ENCODE measurements at regions not wholly inside any gene's neighbourhood (a gene's known extent, or its start where the extent isn't known, plus 50 kb on each side); places are given as distances from the start of the nearest gene placed in this dataset.
"Not testable (repeated sequence)": the region's sequence is repeated elsewhere in the genome, so short reads cannot be mapped to it uniquely, and the experiment has no call there.

- no peak for DNase-seq (ENCODE audit: extremely low spot score in 2 of 2)
- no peak for TF ChIP-seq POLR2A (IDR thresholded peaks at IDR 0.05)
- no peak for TF ChIP-seq POLR2AphosphoS5 (IDR thresholded peaks at IDR 0.05; ENCODE audit: insufficient read depth in 1 of 2, low read depth in 1 of 2)
Measured at GRCh38 chr14:41521891-41522290, 84.8 kb upstream of the LRFN5 start.

GRCh38 chr14:41518030-41518429, 88.6 kb upstream of the LRFN5 start:
- DNase-seq (ENCODE audit: extremely low spot score in 2 of 2); H3K9me3 ChIP-seq; H3K36me3 ChIP-seq; H3K27ac ChIP-seq; H3K4me1 ChIP-seq; H3K4me3 ChIP-seq; H3K27me3 ChIP-seq; intact Hi-C loops (cut with DNase I): not testable (repeated sequence)

More at GRCh38 chr14:41521891-41522290, 84.8 kb upstream of the LRFN5 start:
- Histone ChIP-seq H3K27ac (no peak overlapping the region), H3K4me3 (no peak overlapping the region), H3K36me3 (no peaks in the 10 kb centered on the region), H3K27me3 (no peaks in the 10 kb centered on the region), H3K9me3 (no peaks in the 10 kb centered on the region), H3K4me1 (no peaks in the 10 kb centered on the region)
- intact Hi-C loops (cut with DNase I) = no loop called here

- Histone ChIP-seq H3K4me3 (no peak overlapping the region), H3K27ac (no peak overlapping the region), H3K4me1 (no peaks in the 10 kb centered on the region), H3K36me3 (no peaks in the 10 kb centered on the region), H3K27me3 (no peaks in the 10 kb centered on the region), H3K9me3 (no peaks in the 10 kb centered on the region)
- intact Hi-C loops (cut with DNase I) = no loop called here
- DNase-seq (ENCODE audit: extremely low spot score in 2 of 2) = no peak
- no peak for TF ChIP-seq CTCF (IDR thresholded peaks at IDR 0.05)
- no peak for TF ChIP-seq POLR2AphosphoS5 (IDR thresholded peaks at IDR 0.05; ENCODE audit: insufficient read depth in 1 of 2, low read depth in 1 of 2)
- no peak for TF ChIP-seq POLR2A (IDR thresholded peaks at IDR 0.05)
Measured at GRCh38 chr14:41506552-41506951, 100.1 kb upstream of the LRFN5 start.

- DNase-seq (ENCODE audit: extremely low spot score in 2 of 2) = no peak
- Histone ChIP-seq H3K4me3 (no peak overlapping the region), H3K27ac (no peak overlapping the region), H3K27me3 (no peaks in the 10 kb centered on the region), H3K9me3 (no peaks in the 10 kb centered on the region), H3K4me1 (no peaks in the 10 kb centered on the region), H3K36me3 (no peaks in the 10 kb centered on the region)
- intact Hi-C loops (cut with DNase I) = no loop called here
- TF ChIP-seq POLR2AphosphoS5 (IDR thresholded peaks at IDR 0.05; ENCODE audit: insufficient read depth in 1 of 2, low read depth in 1 of 2) (no peak), POLR2A (IDR thresholded peaks at IDR 0.05) (no peak), CTCF (IDR thresholded peaks at IDR 0.05) (no peak)
Measured at GRCh38 chr14:41505491-41505890, 101.2 kb upstream of the LRFN5 start.

- no peaks in the 10 kb centered on the region for H3K36me3 ChIP-seq
- H3K4me3 ChIP-seq = no peak overlapping the region
- no peak overlapping the region for H3K27ac ChIP-seq
- H3K9me3 ChIP-seq = no peaks in the 10 kb centered on the region
- no peaks in the 10 kb centered on the region for H3K4me1 ChIP-seq
- intact Hi-C loops (cut with DNase I) = no loop called here
- DNase-seq (ENCODE audit: extremely low spot score in 2 of 2) = no peak
- no peak for TF ChIP-seq POLR2A (IDR thresholded peaks at IDR 0.05)
- no peaks in the 10 kb centered on the region for H3K27me3 ChIP-seq
Measured at GRCh38 chr14:41498959-41499358, 107.7 kb upstream of the LRFN5 start.

GRCh38 chr14:41490323-41490722, 116.4 kb upstream of the LRFN5 start:
- intact Hi-C loops (cut with DNase I) = no loop called here
- Histone ChIP-seq H3K27me3 (no peaks in the 10 kb centered on the region), H3K36me3 (no peaks in the 10 kb centered on the region), H3K27ac (no peak overlapping the region), H3K9me3 (no peaks in the 10 kb centered on the region), H3K4me1 (no peaks in the 10 kb centered on the region), H3K4me3 (no peak overlapping the region)
- no peak for DNase-seq (ENCODE audit: extremely low spot score in 2 of 2)
- no peak for TF ChIP-seq POLR2AphosphoS5 (IDR thresholded peaks at IDR 0.05; ENCODE audit: insufficient read depth in 1 of 2, low read depth in 1 of 2)
- no peak for TF ChIP-seq POLR2A (IDR thresholded peaks at IDR 0.05)
- no peak for TF ChIP-seq CTCF (IDR thresholded peaks at IDR 0.05)
